Mononuclear cell (primary cell): ENCODE measurements at regions not wholly inside any gene's neighbourhood (a gene's known extent, or its start where the extent isn't known, plus 50 kb on each side); places are given as distances from the start of the nearest gene placed in this dataset.

ENCODE experiments used
- H3K27me3 ChIP-seq: 2 replicates; pipeline ENCODE4 v1.6.0; 2011; ENCODE audit warnings: low read length, control low read depth; ENCODE audit not compliant: insufficient read depth
- H3K4me1 ChIP-seq: 2 replicates; pipeline ENCODE4 v1.5.1; 2011; ENCODE audit warnings: mild to moderate bottlenecking, low read length, control low read depth; ENCODE audit not compliant: insufficient read depth
- H3K4me3 ChIP-seq: 2 replicates; pipeline ENCODE4 v1.5.1; 2011; ENCODE audit warnings: mild to moderate bottlenecking, low read length, moderate library complexity
- H3K9me3 ChIP-seq: 2 replicates; pipeline ENCODE4 v1.5.1; 2011; ENCODE audit warnings: low read depth, mild to moderate bottlenecking, control low read depth, low read length

DNA sequence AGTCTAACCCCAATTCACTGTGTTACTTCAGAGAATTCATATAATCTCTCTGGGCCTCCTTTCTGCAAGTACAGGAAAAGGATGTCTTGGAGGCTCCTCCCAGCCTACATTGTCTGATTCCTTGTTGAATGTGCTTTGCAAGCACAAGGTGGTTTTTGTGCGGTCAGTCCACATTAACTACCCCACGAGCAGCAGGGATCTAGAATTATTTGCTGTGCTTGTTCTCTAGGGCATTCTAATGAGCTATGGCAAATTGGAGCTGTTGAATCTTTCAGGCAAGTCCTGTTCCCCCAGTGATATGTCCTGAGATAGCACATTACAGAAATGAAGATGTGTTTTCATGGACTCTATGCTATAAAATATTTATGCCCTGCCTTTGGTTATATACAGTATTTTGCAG, 349.4 kb downstream of the SLC4A3 start:
- no peaks in the 10 kb centered on the region for H3K4me1 ChIP-seq
- H3K27me3 ChIP-seq = no peaks in the 10 kb centered on the region
- H3K4me3 ChIP-seq = no peak overlapping the region
- H3K9me3 ChIP-seq = no peaks in the 10 kb centered on the region

DNA sequence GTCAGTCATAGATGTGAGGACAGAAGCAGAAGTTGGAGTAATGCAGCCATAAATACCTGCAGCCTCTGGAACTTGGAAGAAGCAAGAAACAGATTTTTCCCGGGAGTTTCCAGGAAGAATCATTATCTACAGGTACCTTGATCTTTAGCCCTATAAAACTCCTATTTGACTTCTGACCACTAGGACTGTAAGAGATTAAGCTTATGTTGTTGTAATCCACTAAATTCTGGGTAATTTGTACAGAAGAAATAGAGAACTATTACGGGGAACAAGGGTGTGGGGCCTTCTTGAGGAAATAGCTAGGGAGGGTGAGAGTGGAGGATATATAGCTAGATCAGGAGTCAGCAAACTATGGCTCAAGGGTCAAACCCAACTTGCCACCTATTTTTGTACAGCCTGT, 353.2 kb downstream of the SLC4A3 start:
- Histone ChIP-seq H3K4me1 (no peaks in the 10 kb centered on the region), H3K9me3 (no peaks in the 10 kb centered on the region), H3K27me3 (no peaks in the 10 kb centered on the region), H3K4me3 (no peak overlapping the region)

DNA sequence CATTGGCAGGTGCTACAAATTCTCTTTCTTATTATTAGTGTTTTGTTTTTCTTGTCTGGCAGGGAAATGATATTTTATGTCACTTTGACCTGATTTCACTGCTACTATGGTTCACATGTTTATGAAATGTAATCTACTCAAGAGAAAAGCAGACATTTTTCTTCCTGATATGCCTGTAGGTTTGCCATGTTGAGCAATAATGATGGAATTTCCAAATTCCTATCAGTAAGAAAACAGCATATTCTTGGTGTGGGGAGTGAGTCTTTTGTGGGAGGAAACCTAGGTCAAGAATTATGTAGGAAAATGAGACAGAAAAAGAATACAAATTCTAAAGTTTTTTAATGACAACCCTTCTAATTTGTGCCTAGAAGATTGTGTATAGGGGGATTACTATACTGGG, 356.4 kb downstream of the SLC4A3 start:
- Histone ChIP-seq H3K4me1 (no peaks in the 10 kb centered on the region), H3K27me3 (no peaks in the 10 kb centered on the region), H3K4me3 (no peak overlapping the region), H3K9me3 (no peaks in the 10 kb centered on the region)

DNA sequence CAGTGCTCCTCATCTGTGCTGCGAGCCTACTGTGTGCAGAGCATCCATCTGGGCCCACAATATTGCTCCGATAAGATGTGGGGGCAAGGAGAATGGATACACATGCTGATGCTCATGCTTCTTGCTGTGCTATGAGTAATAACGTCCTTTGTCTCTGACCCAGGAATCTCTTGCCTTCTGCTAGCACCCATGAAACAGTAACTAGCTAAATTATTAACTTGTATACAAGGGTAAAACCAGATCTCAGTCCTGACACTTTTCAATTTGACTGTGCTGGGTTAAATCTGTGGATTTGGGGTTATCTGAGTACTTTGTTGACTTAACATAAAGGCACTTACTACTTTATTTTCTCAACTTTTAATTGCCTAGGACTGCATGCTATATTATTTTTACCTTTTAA, 357.6 kb downstream of the SLC4A3 start:
- H3K4me3 ChIP-seq = no peak overlapping the region
- H3K4me1 ChIP-seq = no peaks in the 10 kb centered on the region
- H3K9me3 ChIP-seq = no peaks in the 10 kb centered on the region
- no peaks in the 10 kb centered on the region for H3K27me3 ChIP-seq

DNA sequence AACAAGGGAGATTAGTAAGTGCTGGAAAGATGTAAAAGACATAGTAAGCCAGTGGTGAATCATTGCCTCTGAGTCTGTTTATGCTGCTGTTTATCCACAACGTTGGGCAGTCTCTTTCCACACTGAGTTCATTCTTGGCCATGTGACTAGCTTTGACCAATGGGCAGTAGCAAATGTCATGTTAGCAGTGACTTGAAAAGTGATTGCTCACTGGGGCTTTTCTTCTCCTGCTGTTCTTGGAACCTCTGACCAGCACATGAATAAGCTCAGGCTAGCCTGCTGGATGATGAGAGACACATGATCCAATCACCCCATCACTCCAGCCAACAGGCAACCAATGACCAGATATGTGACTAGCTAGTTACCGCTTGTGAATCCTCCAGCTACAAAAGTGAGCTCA, 360.4 kb downstream of the SLC4A3 start:
- H3K4me1 ChIP-seq = no peaks in the 10 kb centered on the region
- H3K9me3 ChIP-seq = no peaks in the 10 kb centered on the region
- H3K4me3 ChIP-seq = no peak overlapping the region
- H3K27me3 ChIP-seq = no peaks in the 10 kb centered on the region

DNA sequence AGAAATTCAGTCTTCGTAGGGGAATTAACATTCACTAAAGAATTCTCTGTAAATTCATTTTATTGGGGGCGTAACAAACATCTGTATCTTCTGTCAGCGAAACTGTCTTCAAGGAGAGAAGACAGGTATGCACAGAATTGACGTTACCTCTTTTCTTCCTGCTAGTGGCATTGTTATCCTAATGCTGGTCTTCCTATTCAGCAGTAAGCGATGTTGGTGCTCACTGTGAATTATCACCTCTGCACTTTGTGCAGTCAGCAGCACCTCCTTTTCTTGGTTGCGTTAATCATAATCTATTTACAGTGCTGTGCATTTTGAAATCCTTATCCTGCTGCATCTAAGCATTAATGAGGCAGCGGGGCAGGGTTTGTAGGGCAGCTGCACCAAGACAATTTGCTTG, 362.3 kb downstream of the SLC4A3 start:
- Histone ChIP-seq H3K27me3 (no peaks in the 10 kb centered on the region), H3K9me3 (no peaks in the 10 kb centered on the region), H3K4me3 (no peak overlapping the region), H3K4me1 (no peaks in the 10 kb centered on the region)

DNA sequence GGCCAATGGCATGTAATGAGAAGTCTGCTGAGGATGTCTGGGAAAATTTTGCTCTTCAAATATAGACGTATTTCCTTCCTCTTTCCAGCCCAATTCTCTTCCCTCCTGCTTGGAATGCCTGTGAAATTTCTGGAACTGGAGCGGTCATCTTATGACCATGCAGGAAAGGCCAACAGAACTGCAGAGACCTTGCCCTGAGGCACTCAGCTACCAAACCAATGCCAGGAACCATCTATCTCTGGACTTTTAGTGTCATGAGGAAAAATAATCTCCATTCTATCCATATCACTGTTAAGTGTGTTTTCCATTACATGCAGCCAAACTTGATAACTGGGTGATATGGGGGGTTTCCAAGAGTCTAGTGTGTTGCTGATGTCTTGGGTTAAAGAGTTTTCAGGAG, 363.7 kb downstream of the SLC4A3 start:
- Histone ChIP-seq H3K27me3 (no peaks in the 10 kb centered on the region), H3K4me3 (no peak overlapping the region), H3K4me1 (no peaks in the 10 kb centered on the region), H3K9me3 (no peaks in the 10 kb centered on the region)

DNA sequence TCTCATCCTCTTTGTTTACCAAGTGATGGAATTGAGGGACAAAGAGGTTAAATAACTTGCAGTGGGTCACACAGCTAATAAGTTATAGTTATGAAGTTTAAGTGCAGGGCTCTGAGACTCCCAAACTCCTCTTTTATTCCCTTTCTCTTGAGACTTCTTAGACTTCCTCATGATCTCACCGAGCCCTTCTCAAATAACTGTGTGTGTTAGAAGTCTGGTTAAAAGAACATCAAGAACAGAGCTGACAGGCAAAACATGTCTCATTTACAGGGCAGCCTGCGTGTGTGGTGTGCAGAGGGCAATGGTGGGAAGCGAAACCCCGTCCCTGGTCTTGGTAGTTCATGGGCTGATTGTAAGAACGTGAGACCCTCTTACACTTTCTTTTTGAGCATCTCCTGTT, 368.0 kb downstream of the SLC4A3 start:
- Histone ChIP-seq H3K9me3 (no peaks in the 10 kb centered on the region), H3K27me3 (no peaks in the 10 kb centered on the region), H3K4me1 (no peaks in the 10 kb centered on the region), H3K4me3 (no peak overlapping the region)

DNA sequence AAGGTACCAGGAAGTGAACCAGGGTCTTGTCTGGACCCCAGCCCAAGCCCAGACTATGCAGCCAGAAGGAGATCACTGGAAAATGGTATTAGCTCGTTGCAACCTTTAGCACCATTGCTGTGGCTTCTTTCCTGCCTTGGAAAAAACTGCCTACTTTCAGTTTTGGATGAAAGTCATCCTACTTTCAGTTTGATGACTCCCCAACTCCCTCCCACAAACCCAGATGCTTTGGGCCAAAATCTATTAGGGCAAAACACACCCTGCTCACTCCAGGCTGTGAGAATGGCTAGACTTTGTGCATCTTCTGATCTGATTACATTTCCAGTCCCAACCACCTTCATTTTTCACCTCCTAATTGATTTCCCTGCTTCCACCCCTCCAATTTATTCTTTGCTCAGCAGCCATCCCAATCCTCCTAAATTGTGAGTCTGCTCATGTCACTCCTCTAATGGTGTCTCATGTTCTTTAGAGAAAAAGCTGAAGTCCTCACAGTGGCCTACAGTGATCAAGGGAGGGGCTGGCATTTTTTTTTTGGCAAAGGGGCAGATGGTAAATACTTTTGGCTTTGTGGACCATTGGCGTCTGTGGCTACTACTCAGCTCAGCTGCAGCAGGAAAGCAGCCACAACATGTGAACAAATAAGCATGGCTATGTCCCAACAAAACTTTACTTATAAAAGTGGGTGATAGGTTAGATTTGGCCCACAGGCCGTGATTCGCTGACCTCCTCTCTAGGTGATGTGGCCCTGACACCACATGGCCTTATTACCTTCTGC, 368.7 kb downstream of the SLC4A3 start:
- Histone ChIP-seq H3K4me1 (no peaks in the 10 kb centered on the region), H3K9me3 (no peaks in the 10 kb centered on the region), H3K4me3 (no peak overlapping the region), H3K27me3 (no peaks in the 10 kb centered on the region)

DNA sequence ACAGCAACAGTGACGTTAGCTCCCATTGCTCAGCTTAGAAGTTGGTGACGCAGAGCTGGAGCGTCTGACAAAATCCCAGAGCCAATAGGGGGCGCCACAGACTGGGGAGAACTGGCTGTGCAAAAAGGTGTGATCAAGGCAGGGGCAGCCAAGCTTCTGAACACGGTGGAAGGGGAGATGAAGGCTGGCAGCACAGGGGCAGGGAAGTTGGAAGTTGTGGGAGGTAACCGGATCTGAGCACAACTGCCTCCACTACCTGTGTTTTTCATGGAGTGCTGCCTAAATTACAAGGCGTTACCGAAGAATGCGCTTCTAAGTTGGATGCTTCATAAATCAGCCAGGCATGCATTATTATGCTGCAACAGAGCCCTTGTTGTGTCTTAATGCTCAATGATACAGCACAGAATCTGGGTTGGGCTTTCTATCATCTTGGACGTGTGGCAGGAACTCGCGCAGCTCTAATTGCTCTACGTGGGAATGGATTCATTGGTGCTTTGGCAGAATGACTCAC, 370.0 kb downstream of the SLC4A3 start:
- Histone ChIP-seq H3K4me1 (no peaks in the 10 kb centered on the region), H3K9me3 (no peaks in the 10 kb centered on the region), H3K27me3 (no peaks in the 10 kb centered on the region), H3K4me3 (no peak overlapping the region)

DNA sequence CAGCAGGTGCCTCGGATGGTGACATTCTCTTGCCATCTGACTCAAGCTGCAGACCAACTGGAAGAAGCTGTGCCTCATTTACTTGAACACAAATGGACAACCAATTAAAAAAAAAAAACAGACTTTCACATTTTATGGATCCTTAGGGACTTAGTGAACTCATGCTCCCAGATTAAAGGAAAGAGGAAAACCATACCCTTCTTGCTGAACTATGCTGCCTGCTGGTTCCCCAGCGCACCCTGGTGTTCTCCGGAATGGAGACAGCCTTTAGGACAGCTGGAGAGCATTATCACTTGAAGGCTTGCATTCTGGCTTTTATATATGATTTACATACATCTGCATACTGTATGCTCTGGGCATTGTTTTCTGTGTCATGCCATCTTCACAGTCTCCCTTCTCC, 370.7 kb downstream of the SLC4A3 start:
- no peaks in the 10 kb centered on the region for H3K27me3 ChIP-seq
- no peak overlapping the region for H3K4me3 ChIP-seq
- H3K9me3 ChIP-seq = no peaks in the 10 kb centered on the region
- no peaks in the 10 kb centered on the region for H3K4me1 ChIP-seq

DNA sequence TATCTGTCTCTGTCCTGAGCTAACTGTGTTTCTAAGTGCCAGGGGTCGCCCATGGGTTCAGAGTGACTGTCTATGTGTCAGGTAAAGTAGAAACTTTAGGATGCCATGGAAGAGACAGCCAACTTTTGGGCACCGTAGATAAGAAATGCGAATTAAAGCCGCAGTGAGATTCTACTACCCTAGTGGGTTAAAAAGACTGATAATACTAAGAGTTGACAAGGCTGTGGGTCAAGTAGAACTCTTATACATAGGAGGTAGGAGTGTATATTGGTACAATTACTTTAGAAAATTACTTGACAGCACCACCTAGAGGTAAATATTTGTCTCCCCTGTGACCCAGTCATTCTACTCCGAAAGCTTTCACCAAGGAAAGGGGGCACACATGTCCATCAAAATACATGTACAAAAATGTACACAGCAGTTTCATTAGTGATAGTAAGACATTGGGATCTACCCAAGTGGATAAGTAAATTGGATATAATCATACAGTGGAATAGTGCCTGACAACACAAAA, 371.3 kb downstream of the SLC4A3 start:
- Histone ChIP-seq H3K4me3 (no peak overlapping the region), H3K4me1 (no peaks in the 10 kb centered on the region), H3K27me3 (no peaks in the 10 kb centered on the region), H3K9me3 (no peaks in the 10 kb centered on the region)

DNA sequence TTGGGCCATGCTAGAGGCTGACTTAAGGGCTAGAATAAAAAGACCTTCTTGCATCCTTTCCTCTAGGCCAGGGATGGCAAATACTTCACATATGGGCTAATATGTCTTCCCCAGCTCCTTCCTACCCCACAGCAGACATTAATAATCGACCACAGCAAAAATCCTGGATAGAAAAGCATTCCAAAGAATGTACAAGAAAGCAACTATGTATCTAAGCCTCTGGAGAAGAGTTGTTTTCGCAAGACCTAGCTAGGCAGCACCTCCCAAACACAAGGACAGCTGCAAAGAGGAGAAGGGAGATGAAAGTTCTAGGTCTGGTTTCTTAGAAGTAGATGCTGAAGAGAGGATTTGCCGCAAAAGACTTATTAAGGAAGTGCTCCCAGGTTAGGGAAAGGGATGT, 372.6 kb downstream of the SLC4A3 start:
- H3K4me1 ChIP-seq = no peaks in the 10 kb centered on the region

DNA sequence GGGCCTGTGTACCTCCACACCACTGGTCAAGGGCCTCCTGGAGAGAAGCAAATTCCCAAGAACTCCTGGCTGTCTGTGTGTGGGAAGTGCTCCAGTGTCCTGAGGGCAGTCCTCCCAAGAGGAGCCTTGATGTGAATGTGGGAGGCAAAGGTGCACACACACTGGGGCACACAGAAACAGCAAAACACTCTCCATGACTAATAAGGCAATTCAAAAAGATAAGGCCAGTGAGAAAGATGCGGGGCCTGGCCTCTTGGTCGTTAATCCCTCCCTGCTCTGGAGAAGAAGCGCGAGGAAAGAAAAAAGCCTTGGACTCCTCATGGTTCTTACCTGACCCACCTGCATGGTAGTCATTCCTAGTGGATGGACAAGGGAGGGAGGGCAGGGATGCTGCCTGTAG, 373.2 kb downstream of the SLC4A3 start:
- H3K4me3 ChIP-seq = no peak overlapping the region
- H3K9me3 ChIP-seq = no peaks in the 10 kb centered on the region
- no peaks in the 10 kb centered on the region for H3K27me3 ChIP-seq
- no peaks in the 10 kb centered on the region for H3K4me1 ChIP-seq

More for the DNA sequence above, 372.6 kb downstream of the SLC4A3 start:
- Histone ChIP-seq H3K9me3 (no peaks in the 10 kb centered on the region), H3K4me3 (no peak overlapping the region), H3K27me3 (no peaks in the 10 kb centered on the region)

DNA sequence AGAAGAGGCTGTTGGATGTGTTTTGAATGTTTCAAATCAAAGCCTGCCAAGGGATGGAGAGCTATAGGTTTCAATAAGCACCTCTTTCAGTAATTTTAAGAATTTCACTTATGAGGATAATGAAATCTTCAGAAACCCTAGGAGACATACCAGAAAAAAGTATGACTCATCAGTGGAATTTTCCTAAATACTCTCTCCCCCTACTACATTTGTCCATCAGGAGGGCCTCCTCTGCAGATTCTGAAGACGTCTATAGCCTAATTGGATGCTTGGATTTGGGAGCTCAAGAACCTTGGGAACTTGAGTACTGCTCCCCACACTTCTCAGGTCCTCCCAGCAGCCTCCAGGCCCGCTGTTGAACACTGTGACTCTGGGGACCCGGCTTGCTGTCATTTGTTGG, 374.3 kb downstream of the SLC4A3 start:
- H3K9me3 ChIP-seq = no peaks in the 10 kb centered on the region
- no peak overlapping the region for H3K4me3 ChIP-seq
- H3K4me1 ChIP-seq = no peaks in the 10 kb centered on the region
- H3K27me3 ChIP-seq = no peaks in the 10 kb centered on the region

DNA sequence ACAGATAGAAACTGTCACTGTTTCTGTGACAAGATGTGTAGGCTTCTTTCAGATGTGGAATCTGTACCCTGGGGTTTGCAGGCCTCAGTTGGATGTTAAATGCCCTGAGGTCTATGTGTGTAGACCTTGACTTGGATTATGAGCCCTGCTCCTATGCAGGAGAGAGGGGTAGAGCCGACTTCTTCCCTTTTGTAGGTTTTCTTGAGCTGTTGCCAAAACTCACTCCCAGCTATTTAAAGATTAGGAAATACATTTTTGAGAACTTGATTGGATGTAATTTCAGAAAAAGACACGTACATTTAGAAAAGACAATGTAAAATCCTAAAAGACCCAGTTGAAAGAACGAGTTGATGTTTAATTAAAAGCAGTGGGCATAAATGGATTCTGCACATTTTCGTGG, 374.8 kb downstream of the SLC4A3 start:
- Histone ChIP-seq H3K27me3 (no peaks in the 10 kb centered on the region), H3K4me3 (no peak overlapping the region), H3K4me1 (no peaks in the 10 kb centered on the region), H3K9me3 (no peaks in the 10 kb centered on the region)
